A549 (cell line): ENCODE measurements at regions not wholly inside any gene's neighbourhood (a gene's known extent, or its start where the extent isn't known, plus 50 kb on each side); places are given as distances from the start of the nearest gene placed in this dataset.
A peak's percentile ranks its signal among the peaks of the same experiment; 100 is the strongest.

Source experiments
- ATAC-seq, 2 experiments: fragments of 200-7000 bp in 1 of 2; fragments of >200 bp in 1 of 2; cut with Nextera tagmentation in 1 of 2; cut with Tn5 transposase in 1 of 2; 3 replicates each; pipeline versions ENCODE4 v1.8.0 to v1.9.1; 2018 to 2020; ENCODE audit warnings: mild to moderate bottlenecking in 1 of 2, moderate library complexity in 1 of 2
- CTCF ChIA-PET: fragments of 300-600 bp; sonication (Branson Sonifier 250); formaldehyde crosslinking; extraction: SDS; loops from one replicate; lab custom pipeline; 2021; ENCODE audit warnings: antibody characterized with exemption, inconsistent platforms; lab: Yijun Ruan, JAX
- POLR2A ChIA-PET: fragments of 350-600 bp; formaldehyde crosslinking; extraction: SDS; loops from one replicate; lab custom pipeline; 2021; ENCODE audit warnings: antibody characterized with exemption, inconsistent platforms; lab: Yijun Ruan, JAX
- DNase-seq, 2 experiments: peaks; one replicate each; pipeline versions ENCODE4 v3.0.0 to v3.0.0-alpha.2; 2011 to 2016; ENCODE audit warnings: low read depth in 1 of 2, low spot score in 1 of 2
- FAIRE-seq: peaks from 2 replicates; lab custom pipeline; 2011; peaks lifted over from hg19 to GRCh38; lab: Jason Lieb, UNC
- H3K27ac ChIP-seq, 2 experiments: fragments of >200 bp; sonication (Bioruptor Twin); formaldehyde crosslinking; 3 replicates each; pipeline ENCODE4 v1.5.1; 2016 to 2017
- H3K4me1 ChIP-seq: fragments of >200 bp; sonication (Bioruptor Twin); formaldehyde crosslinking; 3 replicates; pipeline ENCODE4 v1.6.1; 2016
- H3K4me2 ChIP-seq: fragments of >200 bp; sonication (Bioruptor Twin); formaldehyde crosslinking; 3 replicates; pipeline ENCODE4 v1.6.1; 2016
- H3K4me3 ChIP-seq: fragments of >200 bp; sonication (Bioruptor Twin); formaldehyde crosslinking; 3 replicates; pipeline ENCODE4 v1.5.1; 2016
- H3K9me3 ChIP-seq: fragments of >200 bp; sonication (Bioruptor Twin); formaldehyde crosslinking; 3 replicates; pipeline ENCODE4 v1.6.1; 2016
- BHLHE40 ChIP-seq: IDR thresholded peaks from 2 replicates; pipeline ENCODE4 v1.6.1; 2012; ENCODE audit warnings: low read depth, low read length, inconsistent platforms
- CBX2 ChIP-seq: fragments of 200-600 bp; sonication (generic); IDR thresholded peaks from 2 replicates; pipeline ENCODE4 v1.6.1; 2016; ENCODE audit warnings: low read depth, mild to moderate bottlenecking, borderline replicate concordance
- FOSB ChIP-seq: fragments of 250-450 bp; sonication (Bioruptor Pico); IDR thresholded peaks from 2 replicates; pipeline ENCODE4 v1.5.0; 2020; ENCODE audit warnings: mild to moderate bottlenecking, moderate library complexity
- GATA3 ChIP-seq: IDR thresholded peaks from 2 replicates; pipeline ENCODE4 v1.6.1; 2012; ENCODE audit warnings: borderline replicate concordance
- HDAC2 ChIP-seq: fragments of 200-600 bp; sonication (generic); IDR thresholded peaks from 2 replicates; pipeline ENCODE4 v1.6.1; 2016
- HEYL ChIP-seq: fragments of 250-450 bp; sonication (Bioruptor Pico); IDR thresholded peaks from 2 replicates; pipeline ENCODE4 v1.8.0; 2021; ENCODE audit warnings: mild to moderate bottlenecking, moderate library complexity
- HOXB5 ChIP-seq: fragments of 250-450 bp; sonication (Bioruptor Pico); IDR thresholded peaks from 2 replicates; pipeline ENCODE4 v1.5.0; 2020; ENCODE audit warnings: mild to moderate bottlenecking, moderate library complexity
- MYC ChIP-seq: IDR thresholded peaks from 2 replicates; pipeline ENCODE4 v1.6.1; 2012; ENCODE audit warnings: mild to moderate bottlenecking, inconsistent platforms, low read length, improper control_type of control experiment, borderline replicate concordance
- NFE2L2 ChIP-seq: fragments of 150-350 bp; conservative IDR thresholded peaks from 2 replicates; pipeline ENCODE4 v1.6.1; 2014; ENCODE audit warnings: low read length
- NR3C1 ChIP-seq: fragments of >200 bp; sonication (Bioruptor Twin); formaldehyde crosslinking; IDR thresholded peaks from 3 replicates; pipeline ENCODE4 v1.6.1; 2017
- RAD21 ChIP-seq, 2 experiments: fragments of >200 bp in 1 of 2; sonication (Bioruptor Twin) in 1 of 2; formaldehyde crosslinking in 1 of 2; IDR thresholded peaks in 1 of 2; conservative IDR thresholded peaks in 1 of 2; 2 replicates in 1 of 2; 3 replicates in 1 of 2; pipeline ENCODE4 v1.6.1; 2012 to 2018; ENCODE audit warnings: inconsistent platforms in 1 of 2
- TP53 ChIP-seq: fragments of 250-450 bp; sonication (Bioruptor Pico); IDR thresholded peaks from 2 replicates; pipeline ENCODE4 v1.5.0; 2021; ENCODE audit warnings: mild to moderate bottlenecking, moderate library complexity
- ZC3H11A ChIP-seq: fragments of 450-650 bp; IDR thresholded peaks from 2 replicates; pipeline ENCODE4 v1.6.1; 2014; ENCODE audit warnings: antibody characterized with exemption, mild to moderate bottlenecking
- ZSCAN20 ChIP-seq: fragments of 250-450 bp; sonication (Bioruptor Pico); IDR thresholded peaks from 2 replicates; pipeline ENCODE4 v1.8.0; 2022; ENCODE audit warnings: mild to moderate bottlenecking, moderate library complexity
- WGBS: methylation state at CpG from one replicate; pipeline ENCODE4 v1.1.6; 2017; ENCODE audit errors: missing lambda C conversion rate; 5-methylcytosine and 5-hydroxymethylcytosine counted together
- TF ChIP-seq, protein P1 (sequence below): fragments of >200 bp; sonication (Bioruptor Twin); formaldehyde crosslinking; IDR thresholded peaks from 3 replicates; pipeline ENCODE4 v1.6.1; 2016
- TF ChIP-seq, protein P2 (sequence below): fragments of 250-450 bp; sonication (Bioruptor Pico); IDR thresholded peaks from 2 replicates; pipeline ENCODE4 v1.5.0; 2020; ENCODE audit warnings: low read depth, mild to moderate bottlenecking, moderate library complexity
- TF ChIP-seq, protein P3 (sequence below): fragments of 200-600 bp; sonication (generic); IDR thresholded peaks from 2 replicates; pipeline ENCODE4 v1.6.1; 2016; ENCODE audit warnings: antibody characterized with exemption, mild to moderate bottlenecking, moderate library complexity

DNA sequence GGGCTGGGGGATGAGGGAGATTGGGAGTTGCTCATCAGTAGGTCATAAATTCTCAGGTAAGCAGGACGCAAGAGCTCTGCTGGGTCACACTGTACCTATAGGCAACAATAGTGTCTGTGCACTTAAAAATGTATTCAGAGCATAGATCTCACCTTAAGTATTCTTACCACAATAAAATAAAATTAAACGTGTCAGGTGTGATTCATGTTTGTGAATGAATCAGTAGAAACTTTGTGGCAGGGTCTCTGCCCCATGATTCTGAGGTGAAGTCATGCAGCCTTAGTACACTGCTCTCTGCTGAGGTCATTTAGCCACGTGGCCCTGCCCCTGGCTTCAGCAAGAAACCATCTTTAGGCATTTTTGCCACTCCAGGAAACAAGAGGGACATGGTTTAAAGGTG, 253.8 kb downstream of the FBXO15 start (continued):
- TF ChIP-seq, protein P1, sequence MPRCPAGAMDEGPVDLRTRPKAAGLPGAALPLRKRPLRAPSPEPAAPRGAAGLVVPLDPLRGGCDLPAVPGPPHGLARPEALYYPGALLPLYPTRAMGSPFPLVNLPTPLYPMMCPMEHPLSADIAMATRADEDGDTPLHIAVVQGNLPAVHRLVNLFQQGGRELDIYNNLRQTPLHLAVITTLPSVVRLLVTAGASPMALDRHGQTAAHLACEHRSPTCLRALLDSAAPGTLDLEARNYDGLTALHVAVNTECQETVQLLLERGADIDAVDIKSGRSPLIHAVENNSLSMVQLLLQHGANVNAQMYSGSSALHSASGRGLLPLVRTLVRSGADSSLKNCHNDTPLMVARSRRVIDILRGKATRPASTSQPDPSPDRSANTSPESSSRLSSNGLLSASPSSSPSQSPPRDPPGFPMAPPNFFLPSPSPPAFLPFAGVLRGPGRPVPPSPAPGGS: no peak
- TF ChIP-seq BHLHE40 (no peak), CBX2 (no peak), NR3C1 (no peak), HOXB5 (no peak), MYC (no peak)
- TF ChIP-seq, all 56 proteins: peak for 0

DNA sequence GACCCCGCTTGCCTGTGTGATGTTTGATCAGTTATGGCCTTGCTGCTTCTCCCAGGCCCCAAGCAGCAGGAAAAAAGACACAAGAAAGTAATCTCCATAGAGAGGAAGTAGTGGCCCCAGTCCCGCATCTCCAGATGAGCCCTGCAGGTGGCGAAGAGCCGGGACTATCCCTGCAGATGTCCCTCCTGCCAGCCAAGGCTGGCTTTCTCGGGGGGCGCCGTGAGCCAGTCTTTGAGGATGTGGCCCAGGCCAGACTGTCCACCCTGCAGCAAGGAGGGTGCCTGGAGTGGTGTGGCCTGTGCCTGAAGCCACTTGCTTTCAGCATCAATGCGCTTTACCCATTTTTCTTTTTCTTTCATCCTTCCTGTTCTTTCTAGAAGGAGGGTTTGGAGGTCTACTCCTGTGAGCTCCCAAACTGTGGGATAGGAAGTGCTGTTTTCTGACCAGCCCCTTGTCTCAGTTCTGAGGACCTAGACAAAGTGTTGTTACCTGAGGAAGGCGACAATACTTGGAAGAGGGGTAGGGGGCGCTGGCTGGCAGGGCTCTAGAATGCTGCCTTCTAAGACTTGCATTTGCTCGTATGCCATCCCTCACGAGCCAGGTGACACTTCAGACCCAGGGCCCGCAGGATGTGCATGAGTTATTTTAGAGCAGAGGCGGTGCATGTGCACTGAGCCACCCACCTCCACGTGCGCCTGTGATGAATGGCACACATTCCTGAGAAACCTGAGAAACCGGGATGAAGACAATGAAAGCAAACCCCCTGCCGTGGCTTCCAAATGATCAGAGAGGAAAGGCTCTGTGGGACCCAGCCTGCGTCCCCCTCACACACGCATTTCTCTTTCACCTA, 255.8 kb downstream of the FBXO15 start:
- FAIRE-seq: no peak
- WGBS: 52% methylated on average over 17 of the region's 20 CpGs
- H3K9me3 ChIP-seq: no peaks in the 10 kb centered on the region

DNA sequence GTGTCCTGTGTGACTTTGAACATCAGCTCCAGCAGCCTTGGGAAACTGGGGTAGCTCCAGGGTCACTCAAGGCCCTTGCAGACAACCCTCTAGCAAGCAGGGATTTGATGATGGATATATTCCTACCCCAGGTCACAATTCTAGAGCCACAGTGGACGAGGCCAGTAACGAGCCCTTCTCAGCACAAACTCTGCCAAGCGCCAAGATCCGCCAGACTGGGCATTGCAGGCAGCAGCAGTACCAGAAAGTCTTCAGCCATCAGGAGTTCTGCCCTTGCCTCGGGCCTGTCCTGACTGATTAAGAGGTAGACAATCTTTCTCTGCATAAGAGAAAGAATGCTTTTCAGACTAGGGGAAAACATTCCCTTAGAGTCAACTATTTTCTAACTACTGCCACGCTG, 259.1 kb downstream of the FBXO15 start:
- FAIRE-seq (no peak), DNase-seq (no peak), ATAC-seq (no peak)
- ChIA-PET POLR2A (no interaction called here), CTCF (interaction anchor here (1.6 kb wide), 1 partner anchor 92 kb away, joined by 3 read pairs; no protein-coding TSS in a partner anchor)
- 36% methylated on average over 2 of the region's 6 CpGs for WGBS
- TF ChIP-seq HOXB5: no peak
- TF ChIP-seq NFE2L2: no peak
- TF ChIP-seq TP53 (CRISPR knock-in tag): no peak
- TF ChIP-seq, protein P2, sequence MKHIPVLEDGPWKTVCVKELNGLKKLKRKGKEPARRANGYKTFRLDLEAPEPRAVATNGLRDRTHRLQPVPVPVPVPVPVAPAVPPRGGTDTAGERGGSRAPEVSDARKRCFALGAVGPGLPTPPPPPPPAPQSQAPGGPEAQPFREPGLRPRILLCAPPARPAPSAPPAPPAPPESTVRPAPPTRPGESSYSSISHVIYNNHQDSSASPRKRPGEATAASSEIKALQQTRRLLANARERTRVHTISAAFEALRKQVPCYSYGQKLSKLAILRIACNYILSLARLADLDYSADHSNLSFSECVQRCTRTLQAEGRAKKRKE (CRISPR knock-in tag): no peak
- no peak for TF ChIP-seq HEYL (CRISPR knock-in tag)
- TF ChIP-seq RAD21 (conservative IDR thresholded peaks at IDR 0.05 in 1 of 2, IDR thresholded peaks at IDR 0.05 in 1 of 2): no peak
- TF ChIP-seq CBX2: no peak
- TF ChIP-seq FOSB (CRISPR knock-in tag): no peak
- no peak for TF ChIP-seq ZSCAN20 (CRISPR knock-in tag)
- TF ChIP-seq, protein P3, sequence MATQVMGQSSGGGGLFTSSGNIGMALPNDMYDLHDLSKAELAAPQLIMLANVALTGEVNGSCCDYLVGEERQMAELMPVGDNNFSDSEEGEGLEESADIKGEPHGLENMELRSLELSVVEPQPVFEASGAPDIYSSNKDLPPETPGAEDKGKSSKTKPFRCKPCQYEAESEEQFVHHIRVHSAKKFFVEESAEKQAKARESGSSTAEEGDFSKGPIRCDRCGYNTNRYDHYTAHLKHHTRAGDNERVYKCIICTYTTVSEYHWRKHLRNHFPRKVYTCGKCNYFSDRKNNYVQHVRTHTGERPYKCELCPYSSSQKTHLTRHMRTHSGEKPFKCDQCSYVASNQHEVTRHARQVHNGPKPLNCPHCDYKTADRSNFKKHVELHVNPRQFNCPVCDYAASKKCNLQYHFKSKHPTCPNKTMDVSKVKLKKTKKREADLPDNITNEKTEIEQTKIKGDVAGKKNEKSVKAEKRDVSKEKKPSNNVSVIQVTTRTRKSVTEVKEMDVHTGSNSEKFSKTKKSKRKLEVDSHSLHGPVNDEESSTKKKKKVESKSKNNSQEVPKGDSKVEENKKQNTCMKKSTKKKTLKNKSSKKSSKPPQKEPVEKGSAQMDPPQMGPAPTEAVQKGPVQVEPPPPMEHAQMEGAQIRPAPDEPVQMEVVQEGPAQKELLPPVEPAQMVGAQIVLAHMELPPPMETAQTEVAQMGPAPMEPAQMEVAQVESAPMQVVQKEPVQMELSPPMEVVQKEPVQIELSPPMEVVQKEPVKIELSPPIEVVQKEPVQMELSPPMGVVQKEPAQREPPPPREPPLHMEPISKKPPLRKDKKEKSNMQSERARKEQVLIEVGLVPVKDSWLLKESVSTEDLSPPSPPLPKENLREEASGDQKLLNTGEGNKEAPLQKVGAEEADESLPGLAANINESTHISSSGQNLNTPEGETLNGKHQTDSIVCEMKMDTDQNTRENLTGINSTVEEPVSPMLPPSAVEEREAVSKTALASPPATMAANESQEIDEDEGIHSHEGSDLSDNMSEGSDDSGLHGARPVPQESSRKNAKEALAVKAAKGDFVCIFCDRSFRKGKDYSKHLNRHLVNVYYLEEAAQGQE: no peak
- Histone ChIP-seq H3K9me3 (no peaks in the 10 kb centered on the region), H3K4me1 (no peaks in the 10 kb centered on the region), H3K4me3 (no peak overlapping the region), H3K27ac (no peak overlapping the region), H3K4me2 (no peak overlapping the region)

More for the DNA sequence above, 255.8 kb downstream of the FBXO15 start:
- TF ChIP-seq TP53 (CRISPR knock-in tag) (no peak), ZC3H11A (no peak), GATA3 (no peak), HDAC2 (no peak), ZSCAN20 (CRISPR knock-in tag) (no peak)
- TF ChIP-seq, protein P1: no peak
- H3K4me1 ChIP-seq: no peaks in the 10 kb centered on the region
- CTCF ChIA-PET: interaction anchor here (0.9 kb wide), 1 partner anchor 9 kb away, joined by 3 read pairs; no protein-coding TSS in a partner anchor
- no peak overlapping the region for H3K27ac ChIP-seq
- H3K4me2 ChIP-seq: no peak overlapping the region
- ATAC-seq (peak in 1 of 2 experiments; percentile 66; a peak in 2 of 6 replicates), DNase-seq (no peak)
- POLR2A ChIA-PET: no interaction called here
- H3K4me3 ChIP-seq: no peak overlapping the region
